Stimulated activated CD8-positive, alpha-beta memory T cell treated with anti-CD3 and anti-CD28 coated beads, Interleukin-2, amount 100 ng/mL, for 48 hours (primary cell): ENCODE measurements at regions not wholly inside any gene's neighbourhood (a gene's known extent, or its start where the extent isn't known, plus 50 kb on each side); places are given as distances from the start of the nearest gene placed in this dataset.
"Not testable (repeated sequence)": the region's sequence is repeated elsewhere in the genome, so short reads cannot be mapped to it uniquely, and the experiment has no call there.

ENCODE experiments used
- DNase-seq, 2 donors: peaks; one replicate each; pipeline ENCODE4 v3.0.0-alpha.2; 2020; ENCODE audit warnings: low read depth in 2 of 2

DNA sequence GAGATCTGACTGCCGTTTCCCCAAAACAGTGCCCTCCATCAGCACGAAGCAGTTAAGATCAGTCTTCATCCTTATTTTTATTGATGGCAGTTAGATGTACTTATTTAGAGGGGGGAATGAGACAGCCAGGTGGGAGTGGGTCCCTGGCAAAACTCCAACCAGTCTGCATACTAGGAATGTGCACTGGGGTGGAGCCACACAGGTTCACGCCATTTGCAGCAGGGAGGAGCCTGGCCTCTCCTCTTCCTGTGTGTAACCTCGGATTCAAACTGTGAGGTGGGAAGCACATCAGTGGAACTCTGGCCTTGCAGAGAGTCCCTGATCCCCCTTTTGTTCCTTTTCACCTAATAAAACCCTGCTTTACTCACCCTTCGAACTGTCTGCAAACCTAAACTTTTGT lies 987.7 kb upstream of the GRIA3 start:
- no peak for DNase-seq

DNA sequence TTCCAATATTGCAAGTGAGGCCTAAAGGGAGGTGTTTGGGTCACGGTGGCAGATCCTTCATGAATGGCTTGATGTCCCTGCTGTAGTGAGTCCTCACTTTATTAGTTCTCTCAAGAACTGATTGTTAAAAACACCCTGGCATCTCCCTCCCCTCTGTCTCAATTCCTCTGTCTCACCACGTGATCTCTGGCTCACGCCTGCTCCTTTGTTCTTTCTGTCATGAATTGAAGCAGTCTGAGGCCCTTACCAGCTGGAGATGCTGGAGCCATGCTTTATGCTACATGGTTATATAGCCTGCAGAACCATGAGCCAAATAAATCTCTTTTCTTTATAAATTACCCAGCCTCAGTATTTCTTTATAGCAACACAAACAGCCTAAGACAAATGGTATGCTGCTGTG lies 980.7 kb upstream of the GRIA3 start:
- DNase-seq: no peak

DNA sequence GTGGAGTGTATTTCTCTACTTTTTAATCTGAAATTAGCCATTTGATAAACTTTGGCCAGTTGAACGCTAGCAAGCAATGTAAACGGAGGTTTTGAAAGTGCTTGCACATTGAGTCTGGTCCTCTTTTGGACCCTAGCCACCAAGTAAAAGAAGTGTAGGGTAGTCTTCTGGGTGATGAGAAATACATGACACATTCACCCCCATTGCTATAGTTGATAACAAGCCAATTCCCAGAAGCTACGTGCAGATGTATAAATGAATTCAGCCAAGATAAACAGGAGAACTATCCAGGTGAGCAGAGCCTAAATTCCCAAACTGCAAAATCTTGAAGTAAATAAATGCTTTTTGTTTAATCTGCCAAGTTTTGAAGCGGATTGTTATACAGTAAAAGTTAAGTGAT lies 965.4 kb upstream of the GRIA3 start:
- DNase-seq: no peak

DNA sequence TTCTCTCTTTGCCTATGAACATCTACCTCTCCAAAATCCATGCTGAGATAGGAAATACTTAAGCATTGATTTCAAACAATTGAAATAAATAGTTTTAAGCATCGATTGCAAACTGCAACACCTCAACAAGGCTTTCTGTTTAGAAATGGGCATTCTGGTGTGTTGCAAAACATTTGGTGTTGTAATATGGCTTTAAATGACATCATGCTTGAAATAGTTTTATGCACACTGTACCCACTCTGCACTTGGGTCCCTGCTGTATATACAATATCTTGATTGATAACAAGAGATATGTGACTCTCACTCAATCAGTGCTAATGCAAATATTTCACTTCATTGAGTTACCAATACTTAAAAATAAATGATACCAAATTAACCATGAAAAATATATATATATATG lies 964.9 kb upstream of the GRIA3 start:
- no peak for DNase-seq

DNA sequence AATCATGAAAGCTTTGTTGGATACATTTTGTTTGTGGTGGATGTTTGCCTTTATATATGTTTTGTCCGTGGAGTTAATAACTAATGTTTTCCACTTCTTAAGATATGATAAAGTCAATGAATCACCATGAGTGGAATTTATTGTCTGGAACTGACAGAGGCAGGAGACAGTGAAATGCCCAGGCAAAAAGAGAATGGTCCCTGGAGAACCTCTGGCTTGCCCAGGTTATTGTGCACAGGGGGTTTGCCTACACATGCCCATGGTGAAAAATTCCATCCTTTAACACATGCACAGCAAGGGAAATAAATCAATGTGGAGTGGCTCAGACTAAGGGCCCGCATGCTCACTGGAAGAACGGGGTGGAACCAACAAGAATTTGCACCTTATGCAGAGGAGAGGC lies 964.3 kb upstream of the GRIA3 start:
- DNase-seq: no peak

DNA sequence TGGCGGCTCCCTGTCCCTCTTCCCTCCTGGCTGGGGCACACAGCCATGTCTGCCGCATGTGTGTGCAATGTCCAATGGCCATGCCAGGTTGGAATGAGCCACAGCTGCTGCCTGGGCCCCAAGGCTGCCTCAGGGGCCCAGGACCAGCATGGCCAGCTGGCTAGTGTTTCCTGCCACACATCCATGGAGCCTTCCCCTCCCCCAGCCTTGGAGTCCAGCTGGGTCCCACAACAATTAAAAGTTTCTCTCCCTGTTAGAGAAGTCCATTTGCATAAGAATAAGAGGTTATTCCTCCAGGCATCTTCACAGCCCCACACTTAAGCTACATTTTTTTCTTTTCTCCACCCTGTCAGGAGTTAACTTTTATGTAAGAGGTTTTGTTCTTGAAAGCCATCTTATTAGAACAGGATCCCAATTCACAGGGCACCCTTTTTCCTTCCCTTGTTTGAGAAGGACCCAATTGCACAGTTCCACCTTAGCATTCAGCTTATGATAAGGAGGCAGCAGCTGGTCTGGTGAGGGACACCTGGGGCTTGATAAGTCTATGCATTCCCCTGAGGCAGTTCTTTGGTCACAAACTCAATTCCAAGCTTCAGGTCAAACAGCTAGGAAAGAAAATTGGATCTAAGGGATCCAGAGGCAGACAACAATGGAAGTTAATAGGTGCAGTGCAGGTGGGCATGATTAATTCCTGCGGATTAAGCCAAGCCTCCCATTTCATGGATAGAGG lies 963.3 kb upstream of the GRIA3 start:
- no peak for DNase-seq

DNA sequence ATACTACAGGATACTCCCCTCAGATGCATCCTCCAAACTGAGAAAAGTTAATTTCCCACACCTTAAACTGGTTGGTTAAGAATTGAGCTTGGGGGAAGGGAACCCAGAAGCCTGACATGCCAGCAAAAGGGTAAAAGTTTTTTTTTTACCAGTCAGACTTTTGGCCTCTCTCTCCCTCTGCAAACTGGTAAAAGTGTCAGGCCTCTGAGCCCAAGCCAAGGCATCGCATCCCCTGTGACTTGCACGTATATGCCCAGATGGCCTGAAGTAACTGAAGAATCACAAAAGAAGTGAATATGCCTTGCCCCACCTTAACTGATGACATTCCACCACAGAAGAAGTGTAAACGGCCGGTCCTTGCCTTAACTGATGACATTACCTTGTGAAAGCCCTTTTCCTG lies 962.3 kb upstream of the GRIA3 start:
- DNase-seq: not testable (repeated sequence)

DNA sequence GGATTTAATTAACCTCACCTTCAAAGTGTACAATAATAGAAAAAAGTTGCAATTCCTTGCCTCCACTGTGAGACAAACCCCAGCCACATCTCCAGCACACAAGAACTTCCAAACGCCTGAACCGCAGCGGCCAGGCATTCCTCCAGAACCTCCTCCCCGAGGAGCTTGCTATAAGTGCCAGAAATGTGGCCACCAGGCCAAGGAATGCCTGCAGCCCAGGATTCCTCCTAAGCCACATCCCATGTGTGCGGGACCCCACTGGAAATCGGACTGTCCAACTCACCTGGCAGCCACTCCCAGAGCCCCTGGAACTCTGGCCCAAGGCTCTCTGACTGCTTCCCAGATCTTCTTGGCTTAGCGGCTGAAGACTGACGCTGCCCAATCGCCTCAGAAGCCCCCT lies 959.9 kb upstream of the GRIA3 start:
- DNase-seq: not testable (repeated sequence)

DNA sequence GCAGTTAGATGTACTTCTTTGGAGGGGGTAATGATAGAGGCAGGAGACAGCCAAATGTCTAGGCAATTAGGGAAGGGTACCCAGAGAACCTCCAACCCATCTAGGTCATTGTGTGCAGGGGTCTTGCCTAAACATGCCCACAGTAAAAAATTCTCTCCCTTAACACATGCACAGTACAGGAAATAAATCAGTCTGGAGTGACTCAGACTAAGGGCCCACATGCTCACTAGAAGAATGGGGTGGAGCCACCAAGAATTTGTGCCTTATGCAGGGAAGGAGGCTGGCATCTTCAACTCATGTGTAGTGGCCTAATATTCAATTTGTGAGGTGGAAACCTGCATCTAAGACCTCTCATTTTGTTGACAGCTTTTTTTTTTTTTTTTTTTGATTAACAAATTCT lies 945.3 kb upstream of the GRIA3 start:
- no peak for DNase-seq

DNA sequence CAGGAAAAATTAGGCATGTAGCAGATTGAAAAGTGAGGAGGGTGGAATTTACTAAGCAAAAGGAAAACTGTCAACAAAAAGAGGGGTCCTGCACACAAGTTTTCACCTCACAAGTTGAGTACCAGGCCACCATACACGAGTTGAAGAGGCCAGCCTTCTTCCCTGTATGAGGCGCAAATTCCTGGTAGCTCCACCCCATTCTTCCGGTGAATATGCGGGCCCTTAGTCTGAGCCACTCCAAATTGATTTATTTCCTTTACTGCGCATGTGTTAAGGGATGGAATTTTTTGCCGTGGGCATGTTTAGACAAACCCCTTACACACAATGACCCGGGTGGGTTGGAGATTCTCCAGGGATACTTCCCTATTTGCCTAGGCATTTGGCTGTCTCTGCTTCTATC lies 942.1 kb upstream of the GRIA3 start:
- DNase-seq: no peak

DNA sequence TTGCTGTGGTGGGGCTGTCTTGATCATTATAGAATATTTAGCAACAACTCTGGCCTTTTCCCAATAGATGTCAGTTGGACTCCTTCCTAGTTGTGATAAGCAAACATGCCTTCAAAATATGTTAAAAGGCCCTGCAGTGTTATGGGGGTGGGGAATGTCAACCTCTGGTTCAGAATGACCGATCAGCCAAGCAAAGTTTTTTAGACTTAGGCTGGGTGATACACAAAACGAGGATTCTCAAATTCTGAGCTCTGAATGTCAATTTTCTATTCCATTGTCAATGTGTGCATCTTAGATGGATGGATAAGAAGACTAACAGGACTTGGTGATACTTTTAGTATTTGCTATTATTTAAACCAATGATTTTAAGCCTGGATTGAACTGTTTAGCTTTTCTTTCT lies 940.0 kb upstream of the GRIA3 start:
- DNase-seq: no peak

DNA sequence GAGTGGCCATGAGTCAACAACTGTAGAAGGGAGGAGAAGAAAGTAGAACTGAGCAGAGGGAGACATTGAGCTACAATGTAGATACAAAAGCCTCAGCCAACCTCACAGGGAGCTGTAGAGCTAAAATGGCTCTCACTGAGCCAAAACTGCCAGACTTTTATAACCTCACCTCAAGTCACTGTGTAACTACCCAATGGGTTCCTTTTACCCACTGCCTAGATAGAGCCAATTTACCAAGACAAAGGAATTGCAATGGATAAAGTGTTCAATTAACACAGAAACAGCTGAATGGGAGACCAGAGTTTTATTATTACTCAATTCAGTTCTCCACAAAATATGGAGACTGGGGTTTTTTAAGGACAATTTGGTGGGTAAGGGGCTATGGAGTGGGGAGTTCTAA lies 938.9 kb upstream of the GRIA3 start:
- DNase-seq: no peak

DNA sequence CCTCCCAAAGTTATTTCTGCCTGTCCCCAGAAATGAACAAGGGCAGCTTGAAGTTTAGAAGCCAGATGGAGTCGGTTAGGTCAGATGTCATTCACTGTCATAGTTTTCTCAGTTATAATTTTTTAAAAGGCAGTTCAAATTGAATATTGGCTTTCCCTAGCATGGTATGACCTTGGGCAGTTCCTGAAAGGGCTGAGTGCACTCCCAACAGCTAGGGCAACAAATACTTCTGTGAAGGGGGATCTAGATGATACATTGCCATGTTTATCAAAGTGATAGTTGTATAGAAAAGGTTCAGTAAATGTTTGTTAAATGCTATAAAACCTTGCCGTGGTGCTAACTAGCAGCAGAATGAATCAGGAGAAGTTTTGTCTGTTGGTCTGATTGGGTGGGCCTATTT lies 938.1 kb upstream of the GRIA3 start:
- no peak for DNase-seq

DNA sequence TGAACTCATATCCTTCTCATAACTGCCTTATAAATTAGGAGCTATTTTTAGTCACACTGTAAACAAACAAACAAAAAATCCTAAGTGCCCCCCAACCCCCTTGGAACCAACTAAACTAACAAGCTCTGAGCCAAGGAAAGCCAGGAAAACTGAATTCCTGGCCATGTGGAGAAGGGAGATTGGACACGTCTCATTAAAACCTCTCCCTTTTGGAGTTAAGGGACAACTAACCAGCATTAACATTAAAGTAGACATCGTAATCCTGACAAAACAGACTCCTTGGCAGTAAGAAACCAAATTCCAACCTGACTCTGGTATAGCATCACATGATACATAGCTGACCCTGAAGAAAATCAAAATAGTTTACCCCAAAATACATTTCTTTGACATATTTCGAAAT lies 937.1 kb upstream of the GRIA3 start:
- DNase-seq: no peak

DNA sequence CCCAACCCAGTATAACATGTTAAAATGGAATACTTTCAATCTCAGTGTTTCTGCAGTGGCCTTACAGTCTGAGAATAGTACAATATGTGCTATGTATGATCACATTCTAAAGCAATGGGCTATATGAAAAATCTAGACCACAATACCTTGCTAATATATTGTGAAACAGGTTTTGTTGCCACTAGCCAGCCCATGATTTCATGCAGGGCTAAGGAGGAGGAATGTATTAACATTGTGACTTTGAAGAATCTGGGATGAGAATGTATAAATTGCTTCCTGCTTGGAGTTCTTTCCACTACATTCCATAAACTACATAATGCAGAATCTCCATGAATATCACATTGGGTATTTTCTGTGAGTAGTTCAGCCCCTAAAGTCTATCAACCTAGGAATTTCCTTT lies 935.4 kb upstream of the GRIA3 start:
- no peak for DNase-seq

DNA sequence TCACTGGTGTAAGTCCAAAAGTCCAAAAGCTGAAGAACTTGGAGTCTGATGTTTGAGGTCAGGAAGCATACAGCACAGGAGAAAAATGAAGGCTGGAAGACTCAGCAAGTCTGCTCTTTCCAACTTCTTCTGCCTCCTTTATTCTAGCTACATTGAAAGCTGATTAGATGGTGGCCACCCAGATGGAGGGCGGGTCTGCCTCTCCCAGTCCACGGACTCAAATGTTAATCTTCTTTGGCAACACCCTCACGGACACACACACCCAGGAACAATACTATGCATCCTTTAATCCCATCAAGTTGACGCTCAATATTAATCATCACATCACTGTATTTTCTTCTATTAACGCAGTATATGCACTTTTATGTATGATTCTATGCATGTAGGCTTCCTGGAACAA lies 931.6 kb upstream of the GRIA3 start:
- DNase-seq: no peak

DNA sequence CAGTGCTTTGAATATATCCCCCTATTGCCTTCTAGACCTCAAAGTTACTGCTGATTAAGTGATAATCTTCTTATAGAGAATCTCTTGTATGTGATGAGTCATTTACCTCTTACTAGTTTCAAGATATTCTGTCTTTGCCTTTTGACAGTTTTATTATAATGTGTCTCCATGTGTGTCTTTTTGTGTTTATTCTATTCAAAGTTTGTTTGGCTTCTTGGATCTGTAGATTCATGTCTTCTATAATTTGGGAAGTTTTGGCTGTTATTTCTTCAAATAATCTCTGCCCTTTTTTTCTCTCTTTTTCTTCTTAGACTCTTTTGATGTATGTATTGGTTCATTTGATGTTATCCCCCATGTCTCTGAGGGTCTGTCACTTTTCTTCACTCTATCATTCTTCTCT lies 915.7 kb upstream of the GRIA3 start:
- DNase-seq: no peak

DNA sequence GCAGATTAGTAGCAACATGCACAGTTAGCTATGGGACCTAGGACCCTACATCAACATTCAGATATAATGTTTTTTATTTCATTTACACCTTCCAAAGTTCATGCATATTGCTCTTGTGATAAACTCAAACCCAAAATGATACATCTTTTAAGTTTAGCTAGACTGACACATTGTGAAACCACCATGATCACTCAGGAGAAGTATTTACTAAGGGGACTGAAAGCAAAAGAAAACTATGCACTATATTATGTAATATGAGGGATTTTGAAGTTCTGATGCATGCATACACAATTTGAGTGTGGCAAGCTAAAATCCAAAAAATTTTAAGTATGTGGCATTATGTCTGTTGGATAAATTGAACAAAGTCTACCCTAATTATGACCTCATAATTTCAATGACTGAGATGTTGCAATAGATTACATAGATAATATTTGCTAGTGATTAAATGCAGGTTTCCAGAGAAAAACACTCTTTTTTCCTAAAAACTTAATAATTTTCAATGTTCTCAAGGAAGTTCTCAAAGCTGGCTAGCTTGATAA lies 914.8 kb upstream of the GRIA3 start:
- no peak for DNase-seq

DNA sequence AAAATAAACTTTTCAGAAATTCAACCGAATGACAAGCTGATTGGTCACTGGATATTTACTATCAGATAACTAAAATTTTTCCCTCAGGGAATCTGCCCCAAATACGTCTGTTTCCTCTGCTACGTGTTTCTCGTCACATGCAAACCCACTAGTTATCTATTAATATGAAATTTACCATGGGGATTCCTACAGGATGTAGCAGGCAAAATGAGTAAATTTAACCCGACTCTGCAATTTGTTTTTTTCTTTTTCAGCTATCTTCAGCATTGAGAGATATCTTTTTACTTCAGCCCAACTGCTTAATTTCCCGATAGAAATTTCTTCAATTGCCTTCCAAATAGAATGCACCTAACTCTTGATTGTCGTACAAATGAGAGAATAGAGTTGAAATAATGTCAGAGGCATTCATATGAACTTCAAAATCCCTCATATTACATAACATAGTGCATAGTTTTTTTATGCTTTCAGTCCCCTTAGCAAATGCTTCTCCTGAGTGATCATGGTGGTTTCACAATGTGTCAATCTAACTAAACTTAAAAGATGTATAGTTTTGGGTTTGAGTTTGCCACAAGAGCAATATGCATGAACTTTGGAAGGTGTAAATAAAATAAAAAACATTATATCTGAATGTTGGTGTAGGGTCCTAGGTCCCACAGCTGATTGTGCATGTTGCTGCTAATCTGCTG lies 913.1 kb upstream of the GRIA3 start:
- DNase-seq: no peak

DNA sequence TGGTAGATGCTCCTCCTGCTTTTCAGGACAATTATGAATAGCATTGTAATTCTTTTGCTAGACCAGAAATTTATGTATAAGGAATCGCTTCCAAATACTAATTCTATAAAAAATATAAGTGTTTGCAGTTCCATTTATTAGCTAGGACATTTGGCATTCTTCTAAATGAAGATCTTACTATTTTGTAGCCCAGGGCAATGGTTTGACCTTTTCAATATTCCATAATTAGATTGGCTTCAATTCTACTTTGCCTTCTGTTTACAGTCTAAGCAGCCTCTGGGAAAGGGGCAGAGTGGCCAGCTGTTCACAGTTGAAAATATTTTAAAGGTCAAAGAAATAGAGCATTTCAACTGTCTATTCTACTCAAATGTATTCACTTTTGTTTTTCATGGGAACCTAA lies 912.1 kb upstream of the GRIA3 start:
- no peak for DNase-seq

DNA sequence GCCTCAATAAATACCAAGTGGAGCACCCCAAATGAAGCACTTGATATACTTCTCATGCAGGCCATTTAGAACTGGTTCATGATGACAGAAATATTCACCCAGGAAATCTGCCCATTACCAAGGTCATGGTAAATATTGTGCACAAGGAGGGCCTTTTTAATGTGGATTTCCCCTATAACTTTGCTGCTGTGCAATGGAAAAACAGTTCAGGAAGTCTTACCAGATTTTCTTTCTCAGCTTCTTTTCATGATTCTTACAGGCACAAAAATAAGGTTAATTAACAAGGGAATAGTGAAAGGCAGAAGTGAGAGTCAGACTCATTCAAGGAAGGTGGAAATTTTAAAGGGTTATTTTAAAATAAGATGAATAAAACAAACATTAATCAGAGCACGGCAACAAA lies 904.3 kb upstream of the GRIA3 start:
- no peak for DNase-seq

DNA sequence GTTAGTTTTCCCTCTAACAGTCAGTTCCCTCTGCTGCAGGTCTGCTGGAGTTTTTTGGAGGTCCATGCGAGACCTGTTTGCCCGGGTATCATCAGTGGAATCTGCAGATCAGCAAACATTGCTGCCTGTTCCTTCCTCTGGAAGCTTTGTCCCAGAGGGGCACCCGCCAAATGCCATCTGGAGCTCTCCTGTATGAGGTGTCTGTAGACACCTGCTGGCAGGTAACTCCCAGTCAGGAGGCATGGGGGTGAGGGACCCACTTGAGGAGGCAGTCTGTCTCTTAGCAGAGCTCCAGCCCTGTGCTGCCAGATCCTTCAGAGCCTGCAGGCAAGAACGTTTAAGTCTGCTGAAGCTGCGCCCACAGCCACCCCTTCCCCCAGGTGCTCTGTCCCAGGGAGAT lies 884.3 kb upstream of the GRIA3 start:
- not testable (repeated sequence) for DNase-seq

DNA sequence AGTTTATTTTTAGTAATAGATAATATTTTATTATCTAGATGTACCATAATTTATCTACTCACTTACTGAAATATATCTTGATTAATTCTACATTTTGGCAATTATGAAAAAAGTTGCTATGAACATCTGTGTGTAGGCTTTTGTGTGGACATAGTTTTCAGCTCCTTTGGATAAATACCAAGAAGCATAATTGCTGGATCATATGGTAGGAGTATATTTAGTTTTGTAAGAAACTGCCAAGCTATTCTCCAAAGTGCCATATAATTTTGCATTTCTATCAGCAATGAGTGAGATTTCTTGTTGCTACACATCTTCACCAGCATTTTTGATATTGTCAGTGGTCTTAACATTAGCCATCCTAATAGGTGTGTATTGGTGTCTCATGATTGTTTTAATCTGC lies 882.6 kb upstream of the GRIA3 start:
- DNase-seq: no peak

DNA sequence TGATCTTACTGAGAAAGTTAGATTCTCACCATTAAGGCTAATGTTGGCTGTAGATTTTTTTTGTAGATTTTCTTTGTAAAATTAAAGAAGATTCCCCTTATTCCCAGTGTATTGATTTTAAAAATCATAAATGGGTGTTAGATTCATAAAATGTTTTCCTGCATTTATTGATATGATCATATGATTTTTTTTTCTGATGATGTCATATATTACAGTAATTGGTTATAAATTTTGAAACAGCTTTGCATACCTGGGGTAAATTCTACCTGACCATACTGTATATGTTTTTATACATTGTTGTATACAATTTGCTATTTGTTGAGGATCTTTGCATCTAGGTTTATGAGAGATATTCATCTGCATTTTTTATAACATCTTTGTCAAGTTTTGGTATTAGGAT lies 880.3 kb upstream of the GRIA3 start:
- DNase-seq: no peak
